ENCODE measurements at regions not wholly inside any gene's neighbourhood (a gene's known extent, or its start where the extent isn't known, plus 50 kb on each side); places are given as distances from the start of the nearest gene placed in this dataset.

DNA sequence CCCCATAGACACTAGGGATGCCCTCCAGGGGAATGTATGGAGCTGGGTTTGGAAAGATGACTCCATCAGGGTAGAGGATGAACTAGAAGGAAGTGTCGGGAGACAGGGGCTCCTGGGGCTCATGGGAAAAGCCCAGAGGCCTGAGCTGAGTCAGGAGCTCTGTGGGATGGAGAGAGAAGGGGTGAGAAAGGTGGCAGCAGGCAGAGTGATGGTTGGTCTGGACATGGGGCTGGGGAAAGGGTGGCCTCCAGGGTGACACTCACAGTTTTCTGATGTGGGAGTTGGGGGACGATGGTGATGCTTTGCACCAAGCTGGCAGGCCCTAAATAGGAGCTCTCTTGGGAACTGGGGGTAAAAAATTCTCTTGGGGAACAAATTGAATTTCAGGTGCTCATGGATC is 213.5 kb upstream of the MVB12B start:
- TF ChIP-seq SIN3A (IDR thresholded peaks at IDR 0.05; ENCODE audit: borderline replicate concordance, insufficient read depth, low read length) = no peak
- TF ChIP-seq TAF1 (IDR thresholded peaks at IDR 0.05; ENCODE audit: borderline replicate concordance, insufficient read depth, low read length) = no peak
- TF ChIP-seq, protein P1, sequence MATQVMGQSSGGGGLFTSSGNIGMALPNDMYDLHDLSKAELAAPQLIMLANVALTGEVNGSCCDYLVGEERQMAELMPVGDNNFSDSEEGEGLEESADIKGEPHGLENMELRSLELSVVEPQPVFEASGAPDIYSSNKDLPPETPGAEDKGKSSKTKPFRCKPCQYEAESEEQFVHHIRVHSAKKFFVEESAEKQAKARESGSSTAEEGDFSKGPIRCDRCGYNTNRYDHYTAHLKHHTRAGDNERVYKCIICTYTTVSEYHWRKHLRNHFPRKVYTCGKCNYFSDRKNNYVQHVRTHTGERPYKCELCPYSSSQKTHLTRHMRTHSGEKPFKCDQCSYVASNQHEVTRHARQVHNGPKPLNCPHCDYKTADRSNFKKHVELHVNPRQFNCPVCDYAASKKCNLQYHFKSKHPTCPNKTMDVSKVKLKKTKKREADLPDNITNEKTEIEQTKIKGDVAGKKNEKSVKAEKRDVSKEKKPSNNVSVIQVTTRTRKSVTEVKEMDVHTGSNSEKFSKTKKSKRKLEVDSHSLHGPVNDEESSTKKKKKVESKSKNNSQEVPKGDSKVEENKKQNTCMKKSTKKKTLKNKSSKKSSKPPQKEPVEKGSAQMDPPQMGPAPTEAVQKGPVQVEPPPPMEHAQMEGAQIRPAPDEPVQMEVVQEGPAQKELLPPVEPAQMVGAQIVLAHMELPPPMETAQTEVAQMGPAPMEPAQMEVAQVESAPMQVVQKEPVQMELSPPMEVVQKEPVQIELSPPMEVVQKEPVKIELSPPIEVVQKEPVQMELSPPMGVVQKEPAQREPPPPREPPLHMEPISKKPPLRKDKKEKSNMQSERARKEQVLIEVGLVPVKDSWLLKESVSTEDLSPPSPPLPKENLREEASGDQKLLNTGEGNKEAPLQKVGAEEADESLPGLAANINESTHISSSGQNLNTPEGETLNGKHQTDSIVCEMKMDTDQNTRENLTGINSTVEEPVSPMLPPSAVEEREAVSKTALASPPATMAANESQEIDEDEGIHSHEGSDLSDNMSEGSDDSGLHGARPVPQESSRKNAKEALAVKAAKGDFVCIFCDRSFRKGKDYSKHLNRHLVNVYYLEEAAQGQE (IDR thresholded peaks at IDR 0.05; ENCODE audit: insufficient read depth in 1 of 2, low read depth in 2 of 2, low read length in 2 of 2) = no peak
- no peak for TF ChIP-seq FOXP2 (optimal IDR thresholded peaks at IDR 0.05; ENCODE audit: borderline replicate concordance, extremely low read depth, extremely low read length, insufficient read depth)
- no peak for TF ChIP-seq POLR2AphosphoS5 (IDR thresholded peaks at IDR 0.05; ENCODE audit: low read depth, low read length)

GRCh38 chr9:126113756-126114408 is 212.7 kb upstream of the MVB12B start:
- TF ChIP-seq SIN3A (IDR thresholded peaks at IDR 0.05; ENCODE audit: borderline replicate concordance, insufficient read depth, low read length) (no peak), POLR2AphosphoS5 (IDR thresholded peaks at IDR 0.05; ENCODE audit: low read depth, low read length) (no peak), TAF1 (IDR thresholded peaks at IDR 0.05; ENCODE audit: borderline replicate concordance, insufficient read depth, low read length) (no peak), FOXP2 (optimal IDR thresholded peaks at IDR 0.05; ENCODE audit: borderline replicate concordance, extremely low read depth, extremely low read length, insufficient read depth) (no peak)
- TF ChIP-seq, protein P1 (IDR thresholded peaks at IDR 0.05; ENCODE audit: insufficient read depth in 1 of 2, low read depth in 2 of 2, low read length in 2 of 2) = no peak

- TF ChIP-seq SIN3A (IDR thresholded peaks at IDR 0.05; ENCODE audit: borderline replicate concordance, insufficient read depth, low read length) (no peak), POLR2AphosphoS5 (IDR thresholded peaks at IDR 0.05; ENCODE audit: low read depth, low read length) (no peak), FOXP2 (optimal IDR thresholded peaks at IDR 0.05; ENCODE audit: borderline replicate concordance, extremely low read depth, extremely low read length, insufficient read depth) (no peak), TAF1 (IDR thresholded peaks at IDR 0.05; ENCODE audit: borderline replicate concordance, insufficient read depth, low read length) (no peak)
- TF ChIP-seq, protein P1 (IDR thresholded peaks at IDR 0.05; ENCODE audit: insufficient read depth in 1 of 2, low read depth in 2 of 2, low read length in 2 of 2) = no peak
Observed at GRCh38 chr9:126114409-126114760, 212.2 kb upstream of the MVB12B start.

- TF ChIP-seq TAF1 (IDR thresholded peaks at IDR 0.05; ENCODE audit: borderline replicate concordance, insufficient read depth, low read length) (no peak), SIN3A (IDR thresholded peaks at IDR 0.05; ENCODE audit: borderline replicate concordance, insufficient read depth, low read length) (no peak), POLR2AphosphoS5 (IDR thresholded peaks at IDR 0.05; ENCODE audit: low read depth, low read length) (no peak), FOXP2 (optimal IDR thresholded peaks at IDR 0.05; ENCODE audit: borderline replicate concordance, extremely low read depth, extremely low read length, insufficient read depth) (no peak)
- TF ChIP-seq, protein P1 (IDR thresholded peaks at IDR 0.05; ENCODE audit: insufficient read depth in 1 of 2, low read depth in 2 of 2, low read length in 2 of 2) = no peak
Observed at GRCh38 chr9:126114850-126115460, 211.7 kb upstream of the MVB12B start.

All from PFSK-1 (cell line).